ENCODE measurements at regions not wholly inside any gene's neighbourhood (a gene's known extent, or its start where the extent isn't known, plus 50 kb on each side); places are given as distances from the start of the nearest gene placed in this dataset.
"Not testable (repeated sequence)": the region's sequence is repeated elsewhere in the genome, so short reads cannot be mapped to it uniquely, and the experiment has no call there.

GRCh38 chr20:26135325-26136110 is 438.9 kb upstream of the ZNF337 start:
- POLR2A ChIA-PET, result no interaction called here
- CTCF ChIA-PET, result no interaction called here

GRCh38 chr20:26134606-26135005 is 438.0 kb upstream of the ZNF337 start:
- POLR2A ChIA-PET, result no interaction called here
- CTCF ChIA-PET, result no interaction called here

- POLR2A ChIA-PET, CTCF ChIA-PET: not testable (repeated sequence)
Observed at GRCh38 chr20:26133794-26134193, 437.1 kb upstream of the ZNF337 start.

- POLR2A ChIA-PET, CTCF ChIA-PET: not testable (repeated sequence)
Observed at GRCh38 chr20:26120920-26121319, 424.3 kb upstream of the ZNF337 start.

- CTCF ChIA-PET, POLR2A ChIA-PET: not testable (repeated sequence)
Observed at GRCh38 chr20:26094498-26094897, 397.8 kb upstream of the ZNF337 start.

GRCh38 chr20:26091921-26092320 is 395.3 kb upstream of the ZNF337 start:
- CTCF ChIA-PET, POLR2A ChIA-PET: not testable (repeated sequence)

GRCh38 chr20:26086195-26086594 is 389.5 kb upstream of the ZNF337 start:
- POLR2A ChIA-PET, CTCF ChIA-PET: not testable (repeated sequence)

GRCh38 chr20:26073972-26074371 is 377.3 kb upstream of the ZNF337 start:
- POLR2A ChIA-PET, CTCF ChIA-PET: not testable (repeated sequence)

GRCh38 chr20:26059324-26059723 is 362.7 kb upstream of the ZNF337 start:
- POLR2A ChIA-PET, CTCF ChIA-PET: not testable (repeated sequence)

GRCh38 chr20:26058446-26058845 is 361.8 kb upstream of the ZNF337 start:
- POLR2A ChIA-PET, CTCF ChIA-PET: not testable (repeated sequence)

GRCh38 chr20:26057135-26057752 is 360.6 kb upstream of the ZNF337 start:
- CTCF ChIA-PET, POLR2A ChIA-PET: not testable (repeated sequence)

GRCh38 chr20:26025792-26026191 is 329.1 kb upstream of the ZNF337 start:
- CTCF ChIA-PET, POLR2A ChIA-PET: not testable (repeated sequence)

GRCh38 chr20:26010942-26011276 is 314.3 kb upstream of the ZNF337 start:
- POLR2A ChIA-PET, CTCF ChIA-PET: not testable (repeated sequence)

GRCh38 chr20:26010224-26010941 is 313.7 kb upstream of the ZNF337 start:
- CTCF ChIA-PET, POLR2A ChIA-PET: not testable (repeated sequence)

- CTCF ChIA-PET, POLR2A ChIA-PET: not testable (repeated sequence)
Observed at GRCh38 chr20:26009402-26010223, 313.0 kb upstream of the ZNF337 start.

GRCh38 chr20:26008026-26008425 is 311.4 kb upstream of the ZNF337 start:
- CTCF ChIA-PET, POLR2A ChIA-PET: not testable (repeated sequence)

- CTCF ChIA-PET, result interaction anchor here (0.7 kb wide), 1 partner anchor 23 kb away, joined by 4 read pairs; no protein-coding TSS in a partner anchor
- POLR2A ChIA-PET, result not testable (repeated sequence)
Observed at GRCh38 chr20:26006164-26006563, 309.5 kb upstream of the ZNF337 start.

GRCh38 chr20:26003959-26004358 is 307.3 kb upstream of the ZNF337 start:
- CTCF ChIA-PET, POLR2A ChIA-PET: not testable (repeated sequence)

- POLR2A ChIA-PET, CTCF ChIA-PET: not testable (repeated sequence)
Observed at GRCh38 chr20:25997367-25998038, 300.9 kb upstream of the ZNF337 start.

GRCh38 chr20:25992146-25992545 is 295.5 kb upstream of the ZNF337 start:
- POLR2A ChIA-PET, result no interaction called here
- CTCF ChIA-PET, result no interaction called here
